ENCODE measurements at regions not wholly inside any gene's neighbourhood (a gene's known extent, or its start where the extent isn't known, plus 50 kb on each side); places are given as distances from the start of the nearest gene placed in this dataset.

- TF ChIP-seq CTCF (optimal IDR thresholded peaks at IDR 0.05 in 1 of 3, IDR thresholded peaks at IDR 0.05 in 1 of 3, conservative IDR thresholded peaks at IDR 0.05 in 1 of 3; ENCODE audit: extremely low read depth in 1 of 3, insufficient read depth in 2 of 3, low read length in 3 of 3), result no peak
- TF ChIP-seq EZH2 (IDR thresholded peaks at IDR 0.05; ENCODE audit: low read length), result no peak
Measured at GRCh38 chr2:9102861-9103662, 99.6 kb upstream of the MBOAT2 start.

All from keratinocyte (primary cell).